Mesodermal cell (in vitro differentiated cells): ENCODE measurements at regions not wholly inside any gene's neighbourhood (a gene's known extent, or its start where the extent isn't known, plus 50 kb on each side); places are given as distances from the start of the nearest gene placed in this dataset.

Source experiments
- H3K27ac ChIP-seq: 2 replicates; pipeline ENCODE4 v1.7.0; 2013; ENCODE audit warnings: mild to moderate bottlenecking, low read depth, low read length, moderate library complexity; ENCODE audit not compliant: severe bottlenecking
- H3K36me3 ChIP-seq: 2 replicates; pipeline ENCODE4 v1.7.1; 2013; ENCODE audit warnings: mild to moderate bottlenecking, low read length, moderate library complexity; ENCODE audit not compliant: control insufficient read depth, insufficient read depth
- H3K4me1 ChIP-seq: one replicate; pipeline ENCODE4 v1.7.1; 2013; ENCODE audit warnings: mild to moderate bottlenecking, low read length; ENCODE audit not compliant: insufficient read depth, control insufficient read depth, poor library complexity, severe bottlenecking
- H3K4me3 ChIP-seq: 2 replicates; pipeline ENCODE4 v1.7.0; 2013; ENCODE audit warnings: low read length, control low read depth, mild to moderate bottlenecking; ENCODE audit not compliant: insufficient read depth, poor library complexity, severe bottlenecking; ENCODE audit errors: extremely low read depth
- H3K9me3 ChIP-seq: 2 replicates; pipeline ENCODE4 v1.7.1; 2013; ENCODE audit warnings: mild to moderate bottlenecking, low read length, moderate library complexity; ENCODE audit not compliant: control insufficient read depth
- WGBS, 2 experiments: methylation state at CpG; one replicate each; pipeline ENCODE4 v1.1.5; 2013; ENCODE audit warnings: missing lambda C conversion rate in 2 of 2; ENCODE audit not compliant: insufficient coverage in 2 of 2; 5-methylcytosine and 5-hydroxymethylcytosine counted together

DNA sequence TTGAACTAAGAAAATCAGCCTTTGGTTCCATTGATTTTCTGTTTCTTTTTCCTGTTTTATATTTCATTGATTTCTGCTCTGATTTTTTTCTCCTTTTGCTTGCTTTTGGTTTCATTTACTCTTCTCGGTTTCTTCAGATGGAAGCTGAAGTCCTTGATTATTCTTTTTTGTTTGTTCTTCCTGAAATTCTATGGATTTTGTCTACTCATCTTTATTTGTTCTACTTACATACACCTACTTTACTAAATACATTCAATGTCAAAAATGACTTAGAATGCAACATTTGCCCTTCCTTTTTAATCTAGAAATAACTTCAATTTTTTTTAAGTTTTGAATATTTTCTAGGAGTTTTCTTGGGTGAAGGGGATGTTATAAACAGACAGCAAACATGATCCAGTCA, 612.5 kb downstream of the METTL4 start:
- H3K36me3 ChIP-seq = no peaks in the 10 kb centered on the region
- H3K4me1 ChIP-seq = no peaks in the 10 kb centered on the region
- WGBS, 2 experiments = no CpG with 5 or more reads among the region's 1 CpG
- no peaks in the 10 kb centered on the region for H3K9me3 ChIP-seq
- no peak overlapping the region for H3K4me3 ChIP-seq
- no peak overlapping the region for H3K27ac ChIP-seq

- H3K4me3 ChIP-seq = no peak overlapping the region
- H3K27ac ChIP-seq = no peak overlapping the region
- no peaks in the 10 kb centered on the region for H3K36me3 ChIP-seq
- H3K9me3 ChIP-seq = no peaks in the 10 kb centered on the region
- WGBS, 2 experiments = no CpG with 5 or more reads among the region's 2 CpGs
- H3K4me1 ChIP-seq = no peaks in the 10 kb centered on the region
Observed at GRCh38 chr18:1965016-1965415, 606.3 kb downstream of the METTL4 start.

- H3K4me1 ChIP-seq = no peaks in the 10 kb centered on the region
- no CpG with 5 or more reads among the region's 2 CpGs for WGBS, 2 experiments
- H3K9me3 ChIP-seq = no peaks in the 10 kb centered on the region
- no peaks in the 10 kb centered on the region for H3K36me3 ChIP-seq
- H3K27ac ChIP-seq = no peak overlapping the region
- H3K4me3 ChIP-seq = no peak overlapping the region
Observed at GRCh38 chr18:1965541-1965940, 605.8 kb downstream of the METTL4 start.

GRCh38 chr18:1968801-1969498, 602.4 kb downstream of the METTL4 start:
- 88 to 89% methylated on average over 3 to 4 of the region's 4 CpGs for WGBS, 2 experiments
- no peaks in the 10 kb centered on the region for H3K9me3 ChIP-seq

DNA sequence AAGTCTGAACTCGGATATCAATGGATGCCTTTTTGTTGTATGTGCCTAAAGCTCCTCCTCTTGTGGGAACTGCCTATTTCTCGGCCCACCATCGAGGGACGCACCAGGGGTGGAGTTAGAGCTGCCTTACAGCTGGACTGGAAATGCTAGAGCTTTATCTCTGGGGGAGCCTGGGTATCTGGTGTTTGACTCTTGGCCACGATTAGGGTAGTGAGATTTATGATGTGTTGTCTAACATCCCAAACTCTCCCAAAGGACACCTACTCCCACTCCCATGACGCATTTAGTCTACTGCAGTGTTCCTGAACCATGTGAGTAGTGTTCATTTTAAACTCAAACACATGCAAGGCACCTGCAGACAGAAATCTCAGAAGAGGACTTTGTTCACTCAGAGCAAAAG, 594.8 kb downstream of the METTL4 start:
- WGBS, 2 experiments = 78 to 100% methylated on average over 1 to 4 of the region's 6 CpGs
- no peak overlapping the region for H3K27ac ChIP-seq
- H3K9me3 ChIP-seq = no peaks in the 10 kb centered on the region
- no peak overlapping the region for H3K4me3 ChIP-seq
- no peaks in the 10 kb centered on the region for H3K36me3 ChIP-seq
- H3K4me1 ChIP-seq = no peaks in the 10 kb centered on the region

More at GRCh38 chr18:1968801-1969498, 602.4 kb downstream of the METTL4 start:
- Histone ChIP-seq H3K36me3 (no peaks in the 10 kb centered on the region), H3K4me1 (no peaks in the 10 kb centered on the region), H3K4me3 (no peak overlapping the region), H3K27ac (no peak overlapping the region)

GRCh38 chr18:1982056-1982455, 589.2 kb downstream of the METTL4 start:
- no peaks in the 10 kb centered on the region for H3K9me3 ChIP-seq
- WGBS, 2 experiments = 88 to 100% methylated on average over 1 of the region's 2 CpGs
- H3K4me1 ChIP-seq = no peaks in the 10 kb centered on the region
- no peak overlapping the region for H3K4me3 ChIP-seq
- H3K36me3 ChIP-seq = no peaks in the 10 kb centered on the region
- no peak overlapping the region for H3K27ac ChIP-seq

DNA sequence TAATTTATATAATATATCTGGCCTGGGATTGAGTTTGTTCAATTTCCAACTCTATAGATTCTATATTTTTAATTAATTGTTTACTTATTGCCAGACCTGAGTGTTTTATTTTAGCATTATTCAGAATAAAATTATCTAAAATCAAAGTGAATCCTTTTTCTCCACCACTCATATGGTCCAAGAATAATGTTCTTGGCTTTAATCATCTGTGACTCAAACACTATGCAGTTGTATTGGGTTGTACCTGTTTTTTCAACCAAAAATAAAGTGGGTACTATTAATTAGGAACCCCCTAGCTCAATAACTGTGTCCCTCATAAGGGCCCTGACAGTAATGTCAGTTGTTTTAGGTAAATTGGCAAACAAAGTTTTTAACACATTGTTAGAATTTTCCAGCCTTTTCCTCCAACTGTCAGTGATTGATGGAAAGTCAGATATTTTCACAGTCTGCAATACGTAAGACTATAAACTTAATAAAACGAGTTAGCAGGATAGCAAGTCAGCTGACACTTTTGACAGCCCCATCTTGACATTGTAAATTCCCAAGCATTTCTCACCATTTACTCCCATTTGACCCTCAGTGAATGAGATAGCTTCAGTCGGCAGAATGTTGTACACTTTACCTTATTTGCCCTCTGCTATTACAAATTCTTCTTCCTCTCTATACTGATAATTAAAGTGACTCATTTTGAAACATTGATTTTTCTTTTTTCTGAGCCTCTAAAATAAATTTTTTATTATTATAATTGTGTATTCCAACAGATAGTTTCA, 587.4 kb downstream of the METTL4 start:
- Histone ChIP-seq H3K4me1 (no peaks in the 10 kb centered on the region), H3K27ac (no peak overlapping the region), H3K4me3 (no peak overlapping the region), H3K36me3 (no peaks in the 10 kb centered on the region), H3K9me3 (no peaks in the 10 kb centered on the region)
- WGBS, 2 experiments = 75 to 83% methylated on average over 2 to 3 of the region's 3 CpGs

DNA sequence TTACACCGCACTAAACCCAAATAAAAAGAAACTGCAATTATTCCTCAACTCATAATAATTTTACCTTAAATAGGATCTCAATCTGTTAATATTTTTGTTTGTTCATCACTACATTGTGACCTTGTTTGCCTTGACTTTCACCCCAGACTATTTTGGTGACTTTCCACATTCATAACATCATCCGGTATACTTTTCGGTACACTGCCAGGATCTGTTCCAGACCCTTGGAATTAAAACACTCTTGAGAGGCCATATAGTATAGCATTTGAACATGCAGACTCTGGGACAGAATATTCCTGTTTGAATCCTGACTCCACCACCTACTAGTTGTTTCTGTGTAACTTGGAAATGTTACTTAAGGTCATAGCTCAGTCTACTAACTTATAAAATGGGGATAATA, 577.4 kb downstream of the METTL4 start:
- 100% methylated on average over 2 of the region's 3 CpGs; no CpG with 5 or more reads in 1 of the 2 experiments for WGBS, 2 experiments

DNA sequence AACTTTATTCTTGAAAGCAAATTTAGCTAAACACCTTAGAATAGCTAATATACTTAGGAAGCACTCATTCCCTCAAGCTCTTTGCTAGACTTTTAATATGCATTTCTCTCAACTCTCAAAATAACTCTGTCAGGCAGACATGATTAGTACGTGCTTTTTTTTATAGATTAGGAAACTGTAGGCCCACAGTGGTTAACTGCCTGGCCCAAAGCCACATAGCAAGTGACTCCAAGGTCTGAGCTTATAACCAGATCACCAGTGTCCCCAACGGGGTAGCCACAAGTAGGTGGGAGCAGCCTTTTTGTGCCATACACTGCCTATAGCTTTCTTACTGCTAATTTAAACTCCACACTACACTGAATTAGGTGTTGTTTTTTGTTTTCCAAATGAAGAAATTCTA, 576.8 kb downstream of the METTL4 start:
- Histone ChIP-seq H3K4me1 (no peaks in the 10 kb centered on the region), H3K36me3 (no peaks in the 10 kb centered on the region), H3K4me3 (no peak overlapping the region), H3K9me3 (no peaks in the 10 kb centered on the region), H3K27ac (no peak overlapping the region)
- WGBS, 2 experiments = 69 to 100% methylated on average over 1 to 2 of the region's 2 CpGs

More for the DNA sequence above, 577.4 kb downstream of the METTL4 start:
- Histone ChIP-seq H3K36me3 (no peaks in the 10 kb centered on the region), H3K27ac (no peak overlapping the region), H3K4me3 (no peak overlapping the region), H3K9me3 (no peaks in the 10 kb centered on the region), H3K4me1 (no peaks in the 10 kb centered on the region)

GRCh38 chr18:1995041-1995612, 576.2 kb downstream of the METTL4 start:
- no peaks in the 10 kb centered on the region for H3K36me3 ChIP-seq
- no CpG with 5 or more reads among the region's 1 CpG for WGBS, 2 experiments
- H3K4me1 ChIP-seq = no peaks in the 10 kb centered on the region

More at GRCh38 chr18:1995041-1995612, 576.2 kb downstream of the METTL4 start:
- no peak overlapping the region for H3K4me3 ChIP-seq
- H3K9me3 ChIP-seq = no peaks in the 10 kb centered on the region
- H3K27ac ChIP-seq = no peak overlapping the region
